Body of pancreas (tissue), 4 donors: ENCODE measurements at regions not wholly inside any gene's neighbourhood (a gene's known extent, or its start where the extent isn't known, plus 50 kb on each side); places are given as distances from the start of the nearest gene placed in this dataset.
"Not testable (repeated sequence)": the region's sequence is repeated elsewhere in the genome, so short reads cannot be mapped to it uniquely, and the experiment has no call there.

Experiments
- CTCF ChIP-seq, 7 experiments: fragments of 450-650 bp in 4 of 7; fragments of 200-600 bp in 3 of 7; sonication (generic) in 3 of 7; IDR thresholded peaks; one replicate each; pipeline ENCODE4 v1.5.1; 2016 to 2019; ENCODE audit warnings: antibody characterized with exemption in 7 of 7
- POLR2A ChIP-seq, 3 donors: fragments of 450-650 bp; IDR thresholded peaks; one replicate each; pipeline ENCODE4 v1.6.1; 2016; ENCODE audit warnings: antibody characterized with exemption in 3 of 3, mild to moderate bottlenecking in 2 of 3

DNA sequence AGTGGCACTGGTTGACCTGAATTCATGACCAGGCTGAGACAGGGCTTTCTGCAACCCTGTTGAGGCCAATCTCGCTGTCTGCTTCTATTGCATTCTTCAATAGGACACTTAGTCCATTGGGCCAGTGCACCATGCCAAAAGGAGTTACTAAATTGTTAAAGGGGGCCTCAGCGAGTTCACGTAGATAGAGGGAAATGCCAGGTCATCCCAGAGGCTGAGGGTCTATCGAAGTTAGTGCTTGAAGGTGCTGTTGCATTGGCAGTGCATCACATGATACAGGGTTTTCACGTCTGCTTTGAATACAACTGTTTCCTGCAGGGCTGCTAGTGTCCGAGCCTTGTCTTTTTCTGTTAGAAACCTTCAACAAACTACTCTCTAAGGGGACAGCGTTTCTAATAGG lies 735.3 kb upstream of the TPTE start:
- not testable (repeated sequence) for TF ChIP-seq CTCF, POLR2A (IDR thresholded peaks at IDR 0.05)
